ENCODE measurements at regions not wholly inside any gene's neighbourhood (a gene's known extent, or its start where the extent isn't known, plus 50 kb on each side); places are given as distances from the start of the nearest gene placed in this dataset.

- no peak overlapping the region for H3K4me3 ChIP-seq
- DNase-seq (ENCODE audit: low spot score) (no peak), ATAC-seq (ENCODE audit: insufficient number of reproducible peaks, low FRiP score, low read depth) (no peak)
- no peak overlapping the region for H3K27ac ChIP-seq
- no peaks in the 10 kb centered on the region for H3K9me3 ChIP-seq
- H3K36me3 ChIP-seq = no peaks in the 10 kb centered on the region
- no peaks in the 10 kb centered on the region for H3K27me3 ChIP-seq (replicated peaks; ENCODE audit: insufficient read depth)
- no peaks in the 10 kb centered on the region for H3K4me1 ChIP-seq (ENCODE audit: control insufficient read depth in 1 of 2, low read depth in 2 of 2)
- TF ChIP-seq CTCF (IDR thresholded peaks at IDR 0.05) = no peak
Observed at GRCh38 chr11:71145988-71146824, 106.2 kb downstream of the SHANK2 start.

- Histone ChIP-seq H3K4me3 (no peak overlapping the region), H3K9me3 (no peaks in the 10 kb centered on the region), H3K27me3 (replicated peaks; ENCODE audit: insufficient read depth) (no peaks in the 10 kb centered on the region), H3K36me3 (no peaks in the 10 kb centered on the region), H3K27ac (no peak overlapping the region), H3K4me1 (ENCODE audit: control insufficient read depth in 1 of 2, low read depth in 2 of 2) (peaks cover 0 to 1% of the 10 kb centered on the region in 2 donors)
- ATAC-seq (ENCODE audit: insufficient number of reproducible peaks, low FRiP score, low read depth) (no peak), DNase-seq (ENCODE audit: low spot score) (no peak)
- TF ChIP-seq CTCF (IDR thresholded peaks at IDR 0.05) = no peak
Observed at GRCh38 chr11:71145368-71145767, 107.0 kb downstream of the SHANK2 start.

- DNase-seq (ENCODE audit: low spot score) = no peak
- Histone ChIP-seq H3K27me3 (replicated peaks; ENCODE audit: insufficient read depth) (no peaks in the 10 kb centered on the region), H3K36me3 (no peaks in the 10 kb centered on the region), H3K4me1 (ENCODE audit: control insufficient read depth in 1 of 2, low read depth in 2 of 2) (peaks cover 0 to 8% of the 10 kb centered on the region in 2 donors), H3K27ac (no peak overlapping the region), H3K9me3 (no peaks in the 10 kb centered on the region), H3K4me3 (no peak overlapping the region)
- ATAC-seq (ENCODE audit: insufficient number of reproducible peaks, low FRiP score, low read depth) = no peak
- no peak for TF ChIP-seq CTCF (IDR thresholded peaks at IDR 0.05)
Observed at GRCh38 chr11:71144736-71145135, 107.6 kb downstream of the SHANK2 start.

- Histone ChIP-seq H3K9me3 (no peaks in the 10 kb centered on the region), H3K27ac (no peak overlapping the region), H3K4me1 (ENCODE audit: control insufficient read depth in 1 of 2, low read depth in 2 of 2) (peaks cover 0 to 13% of the 10 kb centered on the region in 2 donors), H3K4me3 (no peak overlapping the region), H3K36me3 (no peaks in the 10 kb centered on the region), H3K27me3 (replicated peaks; ENCODE audit: insufficient read depth) (no peaks in the 10 kb centered on the region)
- TF ChIP-seq CTCF (IDR thresholded peaks at IDR 0.05) = no peak
- DNase-seq (ENCODE audit: low spot score) (no peak), ATAC-seq (ENCODE audit: insufficient number of reproducible peaks, low FRiP score, low read depth) (no peak)
Observed at GRCh38 chr11:71144010-71144409, 108.4 kb downstream of the SHANK2 start.

- no peak for ATAC-seq (ENCODE audit: insufficient number of reproducible peaks, low FRiP score, low read depth)
- Histone ChIP-seq H3K4me1 (ENCODE audit: control insufficient read depth in 1 of 2, low read depth in 2 of 2) (peaks cover 0 to 15% of the 10 kb centered on the region in 2 donors), H3K36me3 (no peaks in the 10 kb centered on the region), H3K4me3 (no peak overlapping the region), H3K27ac (no peak overlapping the region), H3K9me3 (no peaks in the 10 kb centered on the region), H3K27me3 (replicated peaks; ENCODE audit: insufficient read depth) (no peaks in the 10 kb centered on the region)
- TF ChIP-seq CTCF (IDR thresholded peaks at IDR 0.05) = no peak
- no peak for DNase-seq (ENCODE audit: low spot score)
Observed at GRCh38 chr11:71140206-71140919, 112.0 kb downstream of the SHANK2 start.
